ENCODE measurements at regions not wholly inside any gene's neighbourhood (a gene's known extent, or its start where the extent isn't known, plus 50 kb on each side); places are given as distances from the start of the nearest gene placed in this dataset.

DNA sequence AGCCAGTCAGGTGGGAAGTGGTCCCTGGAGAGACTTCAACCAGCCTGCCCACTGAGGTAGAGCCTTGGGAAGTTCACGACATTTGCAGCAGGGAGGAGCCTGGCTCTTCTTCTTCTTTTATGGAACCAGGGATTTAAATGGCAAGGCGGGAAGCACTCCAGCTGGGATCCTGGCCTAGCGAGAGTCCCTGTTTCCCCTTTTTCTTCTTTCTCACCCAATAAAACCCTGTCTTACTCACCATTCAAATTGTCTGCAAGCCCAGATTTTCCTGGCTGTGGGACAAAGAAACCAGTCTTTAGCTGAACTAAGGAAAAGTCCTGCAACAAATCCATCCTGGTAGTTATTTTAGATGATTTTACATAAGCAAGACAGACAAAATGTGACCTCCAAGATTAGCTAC lies 503.7 kb downstream of the CDH10 start:
- no peak overlapping the region for H2BK5ac ChIP-seq (ENCODE audit: low read depth, low read length, poor library complexity, severe bottlenecking)
- H3K9ac ChIP-seq (ENCODE audit: low read depth, low read length) = no peak overlapping the region
- H3K4me2 ChIP-seq (ENCODE audit: low read depth, low read length) = no peak overlapping the region
- H4K5ac ChIP-seq (ENCODE audit: low read depth, low read length) = no peak overlapping the region
- no peak overlapping the region for H2AFZ ChIP-seq (replicated peaks; ENCODE audit: low read length, poor library complexity)
- H3K27ac ChIP-seq (ENCODE audit: insufficient read depth, low read length) = no peak overlapping the region
- H2BK15ac ChIP-seq (ENCODE audit: low read depth, low read length) = no peak overlapping the region
- dilution Hi-C loops (cut with HindIII; ENCODE audit: low sequenced_read_pairs, unreplicated experiment) (no loop called here), intact Hi-C loops (cut with micrococcal nuclease) (no loop called here), in situ Hi-C loops (cut with MboI; ENCODE audit: low sequenced_read_pairs) (no loop called here)
- ATAC-seq (ENCODE audit: low read depth) = no peak
- no peak overlapping the region for H2BK20ac ChIP-seq (ENCODE audit: low read depth, low read length)
- no peak overlapping the region for H2BK120ac ChIP-seq (ENCODE audit: low read depth, low read length)
- H3K18ac ChIP-seq (ENCODE audit: low read depth, low read length) = no peak overlapping the region
- H2AK5ac ChIP-seq (ENCODE audit: low read depth, low read length) = no peak overlapping the region
- no peaks in the 10 kb centered on the region for H3K9me1 ChIP-seq (ENCODE audit: insufficient read depth, low read length)
- ChIA-PET CTCF (no interaction called here), POLR2A (ENCODE audit: unreplicated experiment) (no interaction called here)
- no peaks in the 10 kb centered on the region for H3K36me3 ChIP-seq (ENCODE audit: control insufficient read depth, insufficient read depth, low read length)
- H3K56ac ChIP-seq (ENCODE audit: extremely low read depth, insufficient read depth, low read length) = no peak overlapping the region
- no peaks in the 10 kb centered on the region for H4K20me1 ChIP-seq (ENCODE audit: insufficient read depth, low read length)
- no peak overlapping the region for H2AK9ac ChIP-seq (replicated peaks; ENCODE audit: low read depth, low read length, poor library complexity)
- H4K91ac ChIP-seq (ENCODE audit: insufficient read depth, low read depth, low read length) = no peak overlapping the region
- H3K4ac ChIP-seq (ENCODE audit: low read depth, low read length) = no peak overlapping the region
- no peak for TF ChIP-seq MXI1 (IDR thresholded peaks at IDR 0.05; ENCODE audit: borderline replicate concordance, low read depth, low read length)
- no peak for TF ChIP-seq RCOR1 (IDR thresholded peaks at IDR 0.05; ENCODE audit: insufficient replicate concordance, low read length)
- no peak for TF ChIP-seq POLR2A (IDR thresholded peaks at IDR 0.05; ENCODE audit: low read depth, low read length)
- TF ChIP-seq, protein P1, sequence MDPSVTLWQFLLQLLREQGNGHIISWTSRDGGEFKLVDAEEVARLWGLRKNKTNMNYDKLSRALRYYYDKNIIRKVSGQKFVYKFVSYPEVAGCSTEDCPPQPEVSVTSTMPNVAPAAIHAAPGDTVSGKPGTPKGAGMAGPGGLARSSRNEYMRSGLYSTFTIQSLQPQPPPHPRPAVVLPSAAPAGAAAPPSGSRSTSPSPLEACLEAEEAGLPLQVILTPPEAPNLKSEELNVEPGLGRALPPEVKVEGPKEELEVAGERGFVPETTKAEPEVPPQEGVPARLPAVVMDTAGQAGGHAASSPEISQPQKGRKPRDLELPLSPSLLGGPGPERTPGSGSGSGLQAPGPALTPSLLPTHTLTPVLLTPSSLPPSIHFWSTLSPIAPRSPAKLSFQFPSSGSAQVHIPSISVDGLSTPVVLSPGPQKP (IDR thresholded peaks at IDR 0.05; ENCODE audit: borderline replicate concordance, low read depth, low read length) = no peak
- no peak for TF ChIP-seq NFE2L2 (IDR thresholded peaks at IDR 0.05; ENCODE audit: low read depth, low read length)
- no peak for TF ChIP-seq MAFK (IDR thresholded peaks at IDR 0.05; ENCODE audit: low read depth, low read length)
- TF ChIP-seq BHLHE40 (IDR thresholded peaks at IDR 0.05; ENCODE audit: low read depth, low read length) = no peak
- TF ChIP-seq CHD1 (IDR thresholded peaks at IDR 0.05; ENCODE audit: low read depth, low read length) = no peak
- TF ChIP-seq, protein P2, sequence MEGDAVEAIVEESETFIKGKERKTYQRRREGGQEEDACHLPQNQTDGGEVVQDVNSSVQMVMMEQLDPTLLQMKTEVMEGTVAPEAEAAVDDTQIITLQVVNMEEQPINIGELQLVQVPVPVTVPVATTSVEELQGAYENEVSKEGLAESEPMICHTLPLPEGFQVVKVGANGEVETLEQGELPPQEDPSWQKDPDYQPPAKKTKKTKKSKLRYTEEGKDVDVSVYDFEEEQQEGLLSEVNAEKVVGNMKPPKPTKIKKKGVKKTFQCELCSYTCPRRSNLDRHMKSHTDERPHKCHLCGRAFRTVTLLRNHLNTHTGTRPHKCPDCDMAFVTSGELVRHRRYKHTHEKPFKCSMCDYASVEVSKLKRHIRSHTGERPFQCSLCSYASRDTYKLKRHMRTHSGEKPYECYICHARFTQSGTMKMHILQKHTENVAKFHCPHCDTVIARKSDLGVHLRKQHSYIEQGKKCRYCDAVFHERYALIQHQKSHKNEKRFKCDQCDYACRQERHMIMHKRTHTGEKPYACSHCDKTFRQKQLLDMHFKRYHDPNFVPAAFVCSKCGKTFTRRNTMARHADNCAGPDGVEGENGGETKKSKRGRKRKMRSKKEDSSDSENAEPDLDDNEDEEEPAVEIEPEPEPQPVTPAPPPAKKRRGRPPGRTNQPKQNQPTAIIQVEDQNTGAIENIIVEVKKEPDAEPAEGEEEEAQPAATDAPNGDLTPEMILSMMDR (conservative IDR thresholded peaks at IDR 0.05; ENCODE audit: low read depth, low read length) = no peak
- WGBS, 2 experiments (ENCODE audit: extremely low coverage in 2 of 2, insufficient read length in 1 of 2) = no CpG with 5 or more reads among the region's 3 CpGs
- H3K23ac ChIP-seq (ENCODE audit: low read depth, low read length) = no peak overlapping the region
- H3K14ac ChIP-seq (replicated peaks; ENCODE audit: low read depth, low read length) = no peak overlapping the region
- H4K8ac ChIP-seq (ENCODE audit: low read depth in 2 of 2, low read length in 2 of 2) = no peak overlapping the region
- peaks cover 5% of the 10 kb centered on the region; the same call in 1 of the 2 replicates for H3K9me3 ChIP-seq (ENCODE audit: control insufficient read depth, insufficient read depth, low read length)
- no peaks in the 10 kb centered on the region for H3K79me1 ChIP-seq (ENCODE audit: low read depth in 1 of 2, low read length in 2 of 2)
- H3K27me3 ChIP-seq (ENCODE audit: control insufficient read depth, insufficient read depth, low read length) = no peaks in the 10 kb centered on the region
- BruUV-seq (replicated peaks) = no TSS peak
- no peaks in the 10 kb centered on the region for H3K4me1 ChIP-seq (ENCODE audit: control insufficient read depth, insufficient read depth, low read length)
- no peak overlapping the region for H3K4me3 ChIP-seq (ENCODE audit: insufficient read depth, low read depth, low read length)
- no peak for DNase-seq

All from IMR-90 (cell line).